Fibroblast of mammary gland (primary cell): ENCODE measurements at regions not wholly inside any gene's neighbourhood (a gene's known extent, or its start where the extent isn't known, plus 50 kb on each side); places are given as distances from the start of the nearest gene placed in this dataset.

Source experiments
- DNase-seq: peaks from one replicate; pipeline ENCODE4 v3.0.0-alpha.2; 2010; ENCODE audit warnings: low read depth
- H3K4me3 ChIP-seq: 2 replicates; pipeline ENCODE4 v1.5.1; 2011; ENCODE audit warnings: low read depth, mild to moderate bottlenecking, low read length, moderate library complexity; ENCODE audit not compliant: control insufficient read depth
- CTCF ChIP-seq: conservative IDR thresholded peaks from 2 replicates; pipeline ENCODE4 v1.5.1; 2011; ENCODE audit warnings: low read depth, low read length, inconsistent platforms; ENCODE audit not compliant: control insufficient read depth, insufficient read depth

DNA sequence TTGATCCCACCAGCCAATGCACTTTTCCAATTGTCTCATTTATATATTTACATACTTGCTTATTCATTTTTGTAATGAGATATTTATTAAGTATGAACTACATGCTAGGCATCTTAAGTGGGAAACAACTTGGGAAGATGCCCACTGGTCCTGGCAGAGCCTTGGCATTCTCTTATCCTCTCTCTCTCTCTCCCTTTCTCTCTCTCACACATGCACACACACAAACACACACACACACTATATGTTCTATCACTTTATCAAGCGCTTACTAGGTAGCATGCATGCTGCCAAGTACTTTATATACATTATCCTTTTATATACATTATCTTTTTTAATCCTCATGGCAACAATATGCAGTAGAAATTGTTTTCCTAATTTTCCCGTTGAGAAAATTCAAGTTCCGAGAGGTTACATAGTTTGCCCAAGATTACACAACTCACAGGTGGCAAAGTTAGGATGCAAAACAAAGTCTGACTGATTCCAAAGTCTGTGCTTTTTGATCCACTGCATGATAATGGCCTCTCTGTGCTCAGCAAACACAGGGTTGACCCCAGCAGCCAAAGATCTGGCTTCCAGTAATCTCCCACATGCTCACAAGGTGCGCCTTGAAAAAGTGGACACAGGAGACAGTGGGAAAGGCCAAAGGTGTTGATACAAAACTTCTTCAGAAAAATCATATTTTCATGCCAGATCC lies 173.1 kb upstream of the KLF3 start:
- no peak overlapping the region for H3K4me3 ChIP-seq
- TF ChIP-seq CTCF: no peak

GRCh38 chr4:38491854-38492478 lies 172.0 kb upstream of the KLF3 start:
- TF ChIP-seq CTCF: no peak
- no peak for DNase-seq

More for the DNA sequence above, 173.1 kb upstream of the KLF3 start:
- DNase-seq: no peak

DNA sequence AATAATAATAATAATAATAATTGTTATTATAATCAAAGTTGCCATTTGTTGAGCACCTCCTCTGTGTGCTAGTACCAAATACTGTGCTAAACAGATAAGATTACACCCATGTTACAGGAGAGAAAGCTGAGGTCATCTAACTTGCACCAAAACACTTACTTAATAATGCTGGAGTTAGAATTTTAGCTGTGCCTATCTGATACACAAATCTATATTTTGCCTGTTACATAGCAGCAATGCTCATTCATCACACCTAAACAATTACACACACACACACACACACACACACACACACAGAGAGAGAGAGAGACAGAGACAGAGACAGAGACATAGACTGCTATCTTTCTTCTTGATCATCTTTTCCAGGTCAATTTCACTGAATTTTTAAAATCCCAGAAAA lies 170.9 kb upstream of the KLF3 start:
- DNase-seq: no peak
- TF ChIP-seq CTCF: no peak
- H3K4me3 ChIP-seq: no peak overlapping the region

More at GRCh38 chr4:38491854-38492478, 172.0 kb upstream of the KLF3 start:
- H3K4me3 ChIP-seq: no peak overlapping the region

- no peak for DNase-seq
- H3K4me3 ChIP-seq: no peak overlapping the region
- no peak for TF ChIP-seq CTCF
Measured at GRCh38 chr4:38495446-38495845, 168.6 kb upstream of the KLF3 start.

- TF ChIP-seq CTCF: no peak
- no peak for DNase-seq
- H3K4me3 ChIP-seq: no peak overlapping the region
Measured at GRCh38 chr4:38497121-38497520, 166.9 kb upstream of the KLF3 start.

- TF ChIP-seq CTCF: no peak
- DNase-seq: no peak
- H3K4me3 ChIP-seq: no peak overlapping the region
Measured at GRCh38 chr4:38499101-38499500, 164.9 kb upstream of the KLF3 start.
